Chondrocyte (in vitro differentiated cells): ENCODE measurements at regions not wholly inside any gene's neighbourhood (a gene's known extent, or its start where the extent isn't known, plus 50 kb on each side); places are given as distances from the start of the nearest gene placed in this dataset.

Experiments used
- DNase-seq: peaks from one replicate; pipeline ENCODE4 v3.0.0; 2021; ENCODE audit warnings: mixed read lengths, low spot score
- H3K27ac Mint-ChIP-seq: one replicate; pipeline ENCODE4 v1.8.0; 2021; ENCODE audit warnings: mild to moderate bottlenecking, moderate library complexity, mixed read lengths; ENCODE audit not compliant: unreplicated experiment
- H3K27me3 Mint-ChIP-seq: 2 replicates; pipeline ENCODE4 v1.8.0; 2021; ENCODE audit warnings: low read depth, mixed read lengths
- H3K36me3 Mint-ChIP-seq: 2 replicates; pipeline ENCODE4 v1.8.0; 2021; ENCODE audit warnings: low read depth, mixed read lengths
- H3K4me1 Mint-ChIP-seq: 2 replicates; pipeline ENCODE4 v1.8.0; 2021; ENCODE audit warnings: low read depth, mild to moderate bottlenecking, mixed read lengths
- H3K4me3 Mint-ChIP-seq: one replicate; pipeline ENCODE4 v1.8.0; 2021; ENCODE audit warnings: mild to moderate bottlenecking, moderate library complexity, mixed read lengths; ENCODE audit not compliant: unreplicated experiment
- H3K9me3 Mint-ChIP-seq: 2 replicates; pipeline ENCODE4 v1.8.0; 2021; ENCODE audit warnings: low read depth, mixed read lengths
- TF ChIP-seq, protein P1 (sequence below): fragments of 200-600 bp; sonication (generic); IDR thresholded peaks from 2 replicates; pipeline ENCODE4 v1.5.0; 2021; ENCODE audit warnings: antibody characterized with exemption, mild to moderate bottlenecking, moderate library complexity

DNA sequence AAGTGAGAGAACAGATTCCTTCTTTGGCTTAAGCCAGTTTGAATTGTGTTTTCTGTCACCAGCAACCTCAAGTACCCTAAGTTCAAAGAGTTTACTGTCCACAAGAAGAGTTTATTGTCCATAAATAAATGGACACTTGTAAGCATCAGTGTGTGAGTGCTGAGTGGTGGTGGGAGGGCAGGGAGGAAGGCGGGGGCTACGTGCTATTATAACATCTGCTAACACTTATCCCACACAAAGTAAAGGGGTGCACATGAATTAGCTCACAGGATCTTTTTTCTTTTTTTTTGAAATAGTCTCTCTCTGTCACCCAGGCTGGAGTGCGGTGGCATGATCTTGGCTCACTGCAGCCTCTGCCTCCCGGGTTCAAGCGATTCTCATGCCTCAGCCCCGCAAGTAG, 87.2 kb downstream of the MICALL2 start:
- TF ChIP-seq, protein P1, sequence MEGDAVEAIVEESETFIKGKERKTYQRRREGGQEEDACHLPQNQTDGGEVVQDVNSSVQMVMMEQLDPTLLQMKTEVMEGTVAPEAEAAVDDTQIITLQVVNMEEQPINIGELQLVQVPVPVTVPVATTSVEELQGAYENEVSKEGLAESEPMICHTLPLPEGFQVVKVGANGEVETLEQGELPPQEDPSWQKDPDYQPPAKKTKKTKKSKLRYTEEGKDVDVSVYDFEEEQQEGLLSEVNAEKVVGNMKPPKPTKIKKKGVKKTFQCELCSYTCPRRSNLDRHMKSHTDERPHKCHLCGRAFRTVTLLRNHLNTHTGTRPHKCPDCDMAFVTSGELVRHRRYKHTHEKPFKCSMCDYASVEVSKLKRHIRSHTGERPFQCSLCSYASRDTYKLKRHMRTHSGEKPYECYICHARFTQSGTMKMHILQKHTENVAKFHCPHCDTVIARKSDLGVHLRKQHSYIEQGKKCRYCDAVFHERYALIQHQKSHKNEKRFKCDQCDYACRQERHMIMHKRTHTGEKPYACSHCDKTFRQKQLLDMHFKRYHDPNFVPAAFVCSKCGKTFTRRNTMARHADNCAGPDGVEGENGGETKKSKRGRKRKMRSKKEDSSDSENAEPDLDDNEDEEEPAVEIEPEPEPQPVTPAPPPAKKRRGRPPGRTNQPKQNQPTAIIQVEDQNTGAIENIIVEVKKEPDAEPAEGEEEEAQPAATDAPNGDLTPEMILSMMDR: no peak
- H3K4me3 Mint-ChIP-seq: no peak overlapping the region
- peaks cover 65% of the 10 kb centered on the region for H3K27me3 Mint-ChIP-seq
- no peaks in the 10 kb centered on the region for H3K9me3 Mint-ChIP-seq
- no peak overlapping the region for H3K27ac Mint-ChIP-seq
- no peaks in the 10 kb centered on the region for H3K4me1 Mint-ChIP-seq
- DNase-seq: no peak
- H3K36me3 Mint-ChIP-seq: no peaks in the 10 kb centered on the region

DNA sequence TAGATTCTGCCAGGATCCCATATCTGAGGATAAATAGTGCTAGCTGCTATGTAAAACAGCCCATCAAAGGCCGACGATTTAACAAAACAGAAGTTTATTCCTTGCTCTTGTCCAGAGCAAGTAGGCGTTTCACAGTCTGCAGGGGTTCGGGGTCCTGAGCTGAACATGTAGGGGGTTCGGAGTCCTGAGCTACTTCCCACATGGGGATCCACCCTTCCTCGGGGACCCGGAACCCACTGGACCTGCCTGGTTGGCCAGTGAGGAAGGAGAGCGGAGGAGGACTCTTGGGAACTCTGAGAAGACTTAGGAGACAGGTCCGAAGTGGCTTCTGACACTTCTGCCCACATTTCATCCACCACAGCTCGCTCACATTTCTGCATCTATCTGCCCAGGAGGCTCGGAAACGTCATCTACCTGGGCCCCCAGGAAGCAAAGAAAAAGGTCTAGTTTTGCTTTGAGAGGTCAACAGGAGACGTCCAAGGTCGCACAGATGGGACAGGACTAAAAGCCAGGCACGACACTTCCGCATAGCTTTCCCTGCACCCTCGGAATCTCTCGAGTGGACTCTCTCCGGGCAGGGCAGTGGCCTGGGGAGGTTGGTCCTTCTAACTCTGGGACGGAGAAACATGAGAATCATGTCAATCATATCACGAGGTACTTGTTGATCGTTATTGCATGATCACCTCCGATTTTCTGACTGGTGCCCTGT, 86.4 kb downstream of the MICALL2 start:
- Mint-ChIP-seq H3K4me1 (no peaks in the 10 kb centered on the region), H3K9me3 (no peaks in the 10 kb centered on the region), H3K36me3 (no peaks in the 10 kb centered on the region), H3K4me3 (no peak overlapping the region), H3K27me3 (peaks cover 63% of the 10 kb centered on the region), H3K27ac (no peak overlapping the region)
- TF ChIP-seq, protein P1: no peak
- DNase-seq: peak; percentile 43

DNA sequence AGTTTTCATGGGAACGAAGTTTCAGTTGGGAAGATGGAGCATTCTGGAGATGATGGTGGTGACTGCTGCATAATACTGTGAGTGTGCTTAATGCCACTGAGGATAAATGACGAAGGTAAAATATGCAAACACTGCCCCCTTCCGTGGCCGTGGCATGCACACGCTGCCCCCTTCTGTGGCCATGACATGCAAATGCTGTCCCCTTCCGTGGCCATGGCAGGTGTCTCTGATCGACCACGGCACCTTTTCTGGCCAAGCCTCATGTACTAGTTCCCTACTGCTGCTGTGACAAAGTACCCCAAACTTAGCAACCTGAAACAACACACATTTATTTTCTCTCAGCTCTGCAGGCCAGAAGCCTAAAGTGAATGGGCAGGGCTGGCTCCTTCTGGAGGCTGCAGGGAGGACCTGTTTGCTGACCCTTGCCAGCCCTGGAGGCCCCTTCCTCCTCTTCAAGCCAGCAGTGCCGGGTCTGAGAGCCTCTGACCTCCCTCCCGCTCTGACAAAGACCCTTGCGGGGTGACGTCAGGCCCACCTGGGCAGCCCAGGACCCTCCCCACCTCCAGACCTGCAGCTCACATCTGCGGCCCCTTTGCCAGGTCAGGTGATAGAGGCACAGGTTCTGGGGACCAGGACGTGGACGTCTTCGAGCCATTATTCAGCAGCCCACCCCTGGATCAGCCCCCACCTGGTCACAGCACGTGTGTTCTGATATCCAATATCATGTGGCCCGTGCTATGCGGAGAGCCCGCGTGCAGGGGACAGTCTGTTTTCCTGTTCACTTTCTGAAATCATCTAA, 82.0 kb downstream of the MICALL2 start:
- Mint-ChIP-seq H3K4me3 (no peak overlapping the region), H3K27me3 (peaks cover 41% of the 10 kb centered on the region), H3K27ac (no peak overlapping the region), H3K36me3 (no peaks in the 10 kb centered on the region), H3K9me3 (no peaks in the 10 kb centered on the region), H3K4me1 (no peaks in the 10 kb centered on the region)
- DNase-seq: no peak
- TF ChIP-seq, protein P1: peak; percentile 16

DNA sequence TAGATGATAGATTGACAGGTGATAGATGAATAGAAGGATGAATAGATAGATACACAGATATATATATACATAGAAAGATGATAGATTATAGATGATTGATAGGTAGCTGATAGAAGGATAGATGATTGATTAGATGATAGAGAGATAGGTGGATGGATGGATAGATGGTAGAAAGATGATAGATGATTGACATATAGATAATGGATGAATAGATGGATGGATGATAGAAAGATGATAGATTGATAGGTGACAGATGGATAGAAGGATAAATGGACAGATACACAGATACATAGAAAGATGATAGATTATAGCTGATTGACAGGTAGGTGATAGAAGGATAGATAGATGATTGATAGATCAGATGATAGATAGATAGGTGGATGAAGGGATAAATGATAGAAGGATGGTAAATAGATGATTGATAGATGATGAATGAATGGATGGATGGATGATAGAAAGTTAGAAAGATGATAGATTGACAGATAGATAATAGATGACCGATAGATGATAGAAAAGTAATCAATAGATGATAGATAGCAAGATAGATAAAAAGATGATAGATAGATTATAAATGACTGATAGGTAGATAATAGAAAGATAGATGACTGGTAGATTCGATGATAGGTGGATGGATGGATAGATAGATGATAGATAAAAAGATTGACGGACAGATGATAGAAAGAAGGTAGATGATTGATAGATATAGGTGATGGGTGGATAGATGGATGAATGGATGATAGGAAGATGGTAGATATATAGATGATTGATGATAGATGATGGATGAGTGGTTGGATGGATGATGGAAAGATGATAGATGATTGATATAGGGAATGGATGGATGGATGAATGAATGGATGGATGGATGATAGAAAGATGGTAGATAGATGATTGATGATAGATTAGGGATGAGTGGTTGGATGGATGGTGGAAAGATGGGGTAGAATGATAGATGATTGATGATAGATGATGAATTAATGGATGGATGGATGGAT, 80.4 kb downstream of the MICALL2 start:
- Mint-ChIP-seq H3K4me1 (no peaks in the 10 kb centered on the region), H3K9me3 (no peaks in the 10 kb centered on the region), H3K36me3 (no peaks in the 10 kb centered on the region), H3K27ac (no peak overlapping the region), H3K27me3 (peaks cover 35% of the 10 kb centered on the region), H3K4me3 (no peak overlapping the region)
- TF ChIP-seq, protein P1: no peak
- DNase-seq: no peak
